ENCODE measurements at regions not wholly inside any gene's neighbourhood (a gene's known extent, or its start where the extent isn't known, plus 50 kb on each side); places are given as distances from the start of the nearest gene placed in this dataset.

DNA sequence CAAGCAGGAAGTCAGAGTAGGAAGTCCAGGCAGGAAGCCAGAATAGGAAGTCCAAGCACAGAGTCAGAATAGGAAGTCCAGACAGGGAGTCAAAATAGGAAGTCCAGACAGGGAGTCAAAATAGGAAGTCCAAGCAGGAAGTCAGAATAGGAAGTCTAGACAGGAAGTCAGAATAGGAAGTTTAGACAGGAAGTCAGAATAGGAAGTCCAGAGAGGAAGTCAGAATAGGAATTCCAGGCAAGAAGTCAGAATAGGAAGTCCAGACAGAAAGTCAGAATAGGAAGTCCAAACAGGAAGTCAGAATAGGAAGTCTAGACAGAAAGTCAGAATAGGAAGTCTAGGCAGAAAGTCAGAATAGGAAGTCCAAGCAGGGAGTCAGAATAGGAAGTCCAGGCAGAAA, 105.3 kb upstream of the C16orf82 start:
- TF ChIP-seq POLR2A (IDR thresholded peaks at IDR 0.05; ENCODE audit: extremely low read depth, insufficient read length) (no peak), CTCF (IDR thresholded peaks at IDR 0.05; ENCODE audit: low read depth, low read length) (no peak)
